Erythroblast (primary cell): ENCODE measurements at regions not wholly inside any gene's neighbourhood (a gene's known extent, or its start where the extent isn't known, plus 50 kb on each side); places are given as distances from the start of the nearest gene placed in this dataset.

ENCODE experiments used
- GATA1 ChIP-seq: IDR thresholded peaks from 2 replicates; pipeline ENCODE4 v1.6.1; 2011; ENCODE audit warnings: low read depth, mild to moderate bottlenecking, control low read depth, low read length, moderate library complexity
- POLR2A ChIP-seq: IDR thresholded peaks from 2 replicates; pipeline ENCODE4 v1.6.1; 2011; ENCODE audit warnings: mild to moderate bottlenecking, low read length

DNA sequence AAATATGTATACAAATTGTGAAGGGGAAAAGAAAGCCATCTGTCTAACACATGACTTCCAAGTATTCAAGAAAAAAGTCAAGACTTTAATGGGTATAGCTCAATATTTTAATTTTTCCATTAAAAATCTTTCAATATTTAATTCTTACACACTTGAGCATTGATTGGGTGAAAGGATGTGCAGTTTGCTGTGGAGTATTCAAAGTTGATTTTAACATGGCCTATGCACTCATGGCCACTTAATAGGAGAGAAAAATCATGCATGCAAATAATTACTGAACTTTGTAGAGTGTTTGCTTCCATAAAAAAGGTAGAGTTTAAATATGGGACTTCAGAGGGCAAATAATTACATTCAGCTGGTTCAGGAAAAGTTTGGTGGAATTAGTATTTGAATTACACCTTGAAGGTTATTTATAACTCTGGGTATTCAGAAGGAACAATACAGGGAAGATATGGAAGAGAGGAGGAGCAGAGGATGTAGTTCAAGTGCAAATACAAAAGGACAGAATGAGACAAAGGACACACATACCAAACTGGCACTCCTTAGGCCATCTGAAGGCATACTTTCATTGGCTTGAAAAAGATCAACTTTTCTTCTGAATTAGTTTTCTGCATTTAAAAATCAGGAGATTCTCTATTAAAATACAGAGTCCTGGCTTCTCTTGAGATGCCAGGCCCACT lies 90.1 kb downstream of the OTOL1 start:
- TF ChIP-seq POLR2A, result no peak
- no peak for TF ChIP-seq GATA1
